ENCODE measurements at regions not wholly inside any gene's neighbourhood (a gene's known extent, or its start where the extent isn't known, plus 50 kb on each side); places are given as distances from the start of the nearest gene placed in this dataset.

- intact Hi-C loops (cut with micrococcal nuclease; ENCODE audit: unreplicated experiment) (no loop called here), in situ Hi-C loops (cut with HindIII; ENCODE audit: extremely low pct_ligation_motif_present, low pct_unique_long_range_greater_than_20kb) (no loop called here)
- DNase-seq (ENCODE audit: low spot score), result no peak
- Histone ChIP-seq H4K20me1 (ENCODE audit: insufficient read depth, low read length) (no peaks in the 10 kb centered on the region), H3K36me3 (replicated peaks in 1 of 2; ENCODE audit: control insufficient read depth in 1 of 2, insufficient read depth in 2 of 2, low read length in 2 of 2) (no peaks in the 10 kb centered on the region), H3K27ac (ENCODE audit: extremely low read length, insufficient read depth, low read length) (no peak overlapping the region), H3K4me3 (replicated peaks in 1 of 3; ENCODE audit: insufficient read depth in 1 of 3, low read depth in 2 of 3, low read length in 3 of 3) (no peak overlapping the region), H3K9ac (ENCODE audit: insufficient read depth, low read depth, low read length) (no peak overlapping the region), H3K4me2 (ENCODE audit: low read depth, low read length) (no peak overlapping the region), H3K27me3 (ENCODE audit: control insufficient read depth in 1 of 2, insufficient read depth in 2 of 2, low read length in 2 of 2) (no peaks in the 10 kb centered on the region), H3K9me3 (ENCODE audit: low read length) (no peaks in the 10 kb centered on the region), H3K4me1 (ENCODE audit: insufficient read depth, low read length) (no peaks in the 10 kb centered on the region), H3K79me2 (ENCODE audit: insufficient read depth, low read length) (no peaks in the 10 kb centered on the region), H2AFZ (ENCODE audit: low read length) (no peak overlapping the region)
- ATAC-seq, result no peak
- no peak for TF ChIP-seq IKZF4 (CRISPR knock-in tag; IDR thresholded peaks at IDR 0.05; ENCODE audit: borderline replicate concordance, low read depth, not compliant biosample characterization)
- no peak for TF ChIP-seq ZNF772 (CRISPR knock-in tag; IDR thresholded peaks at IDR 0.05)
- TF ChIP-seq ZNF567 (CRISPR knock-in tag; IDR thresholded peaks at IDR 0.05; ENCODE audit: borderline replicate concordance), result no peak
- TF ChIP-seq, protein P1, sequence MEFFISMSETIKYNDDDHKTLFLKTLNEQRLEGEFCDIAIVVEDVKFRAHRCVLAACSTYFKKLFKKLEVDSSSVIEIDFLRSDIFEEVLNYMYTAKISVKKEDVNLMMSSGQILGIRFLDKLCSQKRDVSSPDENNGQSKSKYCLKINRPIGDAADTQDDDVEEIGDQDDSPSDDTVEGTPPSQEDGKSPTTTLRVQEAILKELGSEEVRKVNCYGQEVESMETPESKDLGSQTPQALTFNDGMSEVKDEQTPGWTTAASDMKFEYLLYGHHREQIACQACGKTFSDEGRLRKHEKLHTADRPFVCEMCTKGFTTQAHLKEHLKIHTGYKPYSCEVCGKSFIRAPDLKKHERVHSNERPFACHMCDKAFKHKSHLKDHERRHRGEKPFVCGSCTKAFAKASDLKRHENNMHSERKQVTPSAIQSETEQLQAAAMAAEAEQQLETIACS (CRISPR knock-in tag; IDR thresholded peaks at IDR 0.05), result no peak
- TF ChIP-seq ZBTB20 (CRISPR knock-in tag; IDR thresholded peaks at IDR 0.05; ENCODE audit: borderline replicate concordance, low read depth), result no peak
- no peak for TF ChIP-seq SATB2 (CRISPR knock-in tag; IDR thresholded peaks at IDR 0.05)
- TF ChIP-seq ZBTB4 (CRISPR knock-in tag; IDR thresholded peaks at IDR 0.05; ENCODE audit: borderline replicate concordance), result no peak
- TF ChIP-seq, protein P2, sequence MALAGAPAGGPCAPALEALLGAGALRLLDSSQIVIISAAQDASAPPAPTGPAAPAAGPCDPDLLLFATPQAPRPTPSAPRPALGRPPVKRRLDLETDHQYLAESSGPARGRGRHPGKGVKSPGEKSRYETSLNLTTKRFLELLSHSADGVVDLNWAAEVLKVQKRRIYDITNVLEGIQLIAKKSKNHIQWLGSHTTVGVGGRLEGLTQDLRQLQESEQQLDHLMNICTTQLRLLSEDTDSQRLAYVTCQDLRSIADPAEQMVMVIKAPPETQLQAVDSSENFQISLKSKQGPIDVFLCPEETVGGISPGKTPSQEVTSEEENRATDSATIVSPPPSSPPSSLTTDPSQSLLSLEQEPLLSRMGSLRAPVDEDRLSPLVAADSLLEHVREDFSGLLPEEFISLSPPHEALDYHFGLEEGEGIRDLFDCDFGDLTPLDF (CRISPR knock-in tag; IDR thresholded peaks at IDR 0.05), result no peak
- no peak for TF ChIP-seq ISX (CRISPR knock-in tag; conservative IDR thresholded peaks at IDR 0.05)
- no peak for TF ChIP-seq ZNF768 (CRISPR knock-in tag; IDR thresholded peaks at IDR 0.05)
- ChIA-PET CTCF (ENCODE audit: low intra/inter-chr PET ratio, low total read pairs) (no interaction called here), POLR2A (no interaction called here)
- FAIRE-seq, result no peak
- no TSS peak for BruUV-seq (replicated peaks)
- 20% methylated on average over 4 of the region's 4 CpGs for WGBS (ENCODE audit: low lambda C conversion rate)
Measured at GRCh38 chr16:76121636-76122035, 155.6 kb upstream of the CNTNAP4 start.

All from HepG2 (cell line).